T-helper 2 cell (primary cell): ENCODE measurements at regions not wholly inside any gene's neighbourhood (a gene's known extent, or its start where the extent isn't known, plus 50 kb on each side); places are given as distances from the start of the nearest gene placed in this dataset.
"Not testable (repeated sequence)": the region's sequence is repeated elsewhere in the genome, so short reads cannot be mapped to it uniquely, and the experiment has no call there.

Source experiments
- DNase-seq, 5 experiments: peaks; one replicate each; pipeline versions ENCODE4 v3.0.0 to v3.0.0-alpha.2; 2012 to 2022

DNA sequence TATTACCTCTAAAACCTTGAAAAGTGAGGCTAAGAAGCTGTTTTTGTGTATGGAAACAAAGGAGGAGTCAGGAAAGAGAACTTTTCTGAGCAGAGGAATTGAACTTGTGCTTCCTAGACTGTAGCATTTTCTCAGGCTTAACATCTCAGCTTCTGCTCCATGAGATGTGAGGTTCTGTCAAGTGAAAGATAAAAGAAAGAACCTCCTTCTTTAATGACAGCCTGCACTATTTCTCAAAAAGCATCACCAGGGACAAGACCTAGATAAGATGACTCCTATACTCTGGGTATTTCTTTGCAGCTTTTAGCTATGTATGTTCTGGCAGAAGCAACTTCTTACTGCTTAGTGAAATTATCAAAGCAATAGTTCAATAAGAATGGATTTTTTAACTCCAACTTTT is 87.6 kb upstream of the KCNQ5 start:
- DNase-seq: no peak

DNA sequence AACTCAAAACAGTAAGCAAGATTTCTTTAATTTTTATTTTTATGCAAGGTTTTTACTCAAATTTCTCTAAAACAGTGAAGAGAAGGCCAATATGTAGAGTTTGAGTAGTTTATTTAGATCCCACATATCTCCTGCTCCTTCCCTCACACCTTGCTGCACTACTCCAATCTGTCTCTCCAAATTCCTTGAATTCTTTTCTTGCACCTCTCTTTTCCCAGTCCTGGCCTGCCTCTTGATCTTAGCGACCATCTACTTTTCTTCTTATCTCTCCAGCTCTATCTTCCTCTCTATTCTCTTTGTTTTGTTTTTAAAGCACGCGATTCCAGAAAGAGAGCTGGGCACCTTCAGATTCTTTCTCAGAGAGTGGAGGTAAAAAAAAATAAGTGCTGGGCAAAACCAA is 86.7 kb upstream of the KCNQ5 start:
- DNase-seq: no peak

DNA sequence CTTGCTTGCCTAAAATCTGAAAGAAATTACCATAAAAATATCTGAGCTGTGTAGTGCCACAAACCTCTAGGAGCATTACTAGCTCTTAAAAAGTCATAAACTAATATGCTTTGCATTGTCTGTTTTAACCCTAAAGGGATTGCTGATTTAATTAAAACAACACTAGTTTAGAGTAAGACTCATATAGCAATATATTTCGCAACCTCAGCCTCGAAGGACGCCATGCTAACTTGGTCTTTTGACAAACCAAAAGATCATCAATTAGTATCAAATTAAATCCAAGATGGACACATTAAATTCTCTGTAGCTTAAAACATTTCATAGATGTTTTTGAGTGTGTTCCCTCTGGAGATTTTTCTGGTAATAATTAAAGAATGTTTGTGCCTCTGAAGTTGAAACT is 74.8 kb upstream of the KCNQ5 start:
- no peak for DNase-seq

DNA sequence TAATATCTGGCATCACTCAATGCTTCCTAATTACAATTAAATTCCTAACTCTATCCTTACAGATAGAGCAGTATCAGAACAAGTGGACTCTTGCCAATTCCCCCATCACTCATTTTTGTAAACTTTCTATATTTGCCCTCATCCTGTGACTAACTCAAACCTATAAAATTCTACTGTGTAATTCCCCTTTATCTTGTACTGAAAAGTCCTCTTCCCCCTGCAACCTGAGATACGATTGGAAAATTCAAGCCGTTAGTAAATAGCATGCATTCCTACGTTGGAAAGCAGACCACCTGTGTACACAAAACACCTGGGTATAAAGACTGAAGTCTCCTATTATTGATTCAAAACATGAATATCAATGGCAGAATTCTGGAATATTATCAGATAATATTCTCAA is 70.4 kb upstream of the KCNQ5 start:
- DNase-seq: no peak

DNA sequence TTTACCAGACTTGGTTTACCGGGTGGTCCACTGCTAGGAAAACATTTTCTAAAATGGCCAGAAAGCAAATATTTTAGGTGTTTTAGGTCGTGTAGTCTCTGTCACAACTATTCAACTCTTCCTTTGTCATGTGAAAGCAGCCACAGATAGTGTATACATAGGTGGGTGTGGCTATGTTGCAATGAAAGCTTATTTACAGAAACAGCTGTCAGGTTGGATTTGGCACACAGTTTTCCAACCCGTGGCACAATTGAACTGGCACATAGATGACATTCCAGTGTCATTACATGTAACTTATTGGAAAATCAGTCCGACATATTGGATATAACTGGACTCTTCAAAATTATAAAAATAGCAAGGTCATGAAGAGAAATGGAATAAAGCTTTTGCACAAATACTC is 68.9 kb upstream of the KCNQ5 start:
- no peak for DNase-seq

DNA sequence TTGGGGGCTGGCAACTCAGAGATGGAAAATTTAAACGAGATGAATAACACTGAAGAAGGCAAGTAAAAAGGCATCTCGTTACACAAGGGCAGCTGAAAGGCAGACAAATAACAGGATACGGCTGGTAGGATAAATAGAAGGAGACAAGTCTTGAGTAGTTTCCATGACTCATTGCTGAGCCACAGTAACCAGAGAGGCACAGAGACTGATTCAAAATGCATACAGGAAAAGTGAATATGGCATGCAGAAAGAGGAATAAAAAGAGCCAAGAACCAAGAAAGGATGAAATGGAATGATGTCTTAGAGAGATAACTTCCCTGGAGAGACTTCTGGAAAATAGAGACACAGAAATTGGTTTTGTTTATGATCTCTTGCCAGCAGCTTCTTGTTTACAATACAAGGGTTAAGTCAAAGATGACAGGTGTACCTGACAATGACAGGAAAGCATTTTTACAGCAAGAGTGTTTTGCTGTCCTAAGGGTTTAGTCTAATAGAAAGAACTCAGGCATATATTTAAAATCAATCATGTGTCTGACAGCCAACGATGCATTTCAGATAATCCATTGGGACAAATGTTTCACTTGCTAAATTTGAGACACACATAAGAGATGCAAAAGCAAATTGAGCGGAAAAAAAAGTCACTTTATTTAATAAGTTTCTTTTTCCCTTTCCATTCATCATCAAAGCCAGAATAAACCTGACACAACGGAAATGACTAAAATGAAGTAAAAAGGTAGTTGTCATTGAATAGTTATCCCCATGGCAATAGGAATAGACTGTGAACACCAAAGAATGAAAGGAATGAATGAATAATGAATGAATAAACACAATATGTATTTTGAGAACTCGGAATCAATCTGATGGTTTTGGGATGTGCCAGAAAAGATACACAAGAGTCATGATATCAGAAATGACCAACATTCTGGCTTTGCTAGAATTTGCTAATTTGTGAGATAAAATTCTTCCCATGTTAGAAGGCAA is 68.0 kb upstream of the KCNQ5 start:
- no peak for DNase-seq

DNA sequence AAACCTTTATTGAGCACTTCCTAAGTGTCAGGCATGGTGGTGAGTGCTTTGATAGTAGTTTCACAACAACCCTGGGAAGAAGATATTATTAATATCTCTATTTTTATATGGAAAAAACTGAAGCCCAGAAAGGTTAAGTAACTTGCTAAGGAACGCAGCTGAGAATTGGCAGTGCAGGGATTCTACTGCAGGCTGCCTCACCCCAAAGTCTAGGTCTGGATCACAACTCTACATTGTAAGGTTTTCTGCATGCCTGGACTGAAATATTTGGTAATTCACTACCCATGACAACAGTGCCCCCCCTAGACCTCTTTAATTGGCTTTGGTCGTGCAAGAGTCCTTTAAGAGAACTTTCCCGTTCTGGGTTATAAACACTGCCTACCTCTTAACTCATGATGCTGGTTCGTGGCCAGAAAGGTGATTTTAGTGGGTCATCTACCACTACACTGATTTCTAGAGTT is 67.1 kb upstream of the KCNQ5 start:
- no peak for DNase-seq

DNA sequence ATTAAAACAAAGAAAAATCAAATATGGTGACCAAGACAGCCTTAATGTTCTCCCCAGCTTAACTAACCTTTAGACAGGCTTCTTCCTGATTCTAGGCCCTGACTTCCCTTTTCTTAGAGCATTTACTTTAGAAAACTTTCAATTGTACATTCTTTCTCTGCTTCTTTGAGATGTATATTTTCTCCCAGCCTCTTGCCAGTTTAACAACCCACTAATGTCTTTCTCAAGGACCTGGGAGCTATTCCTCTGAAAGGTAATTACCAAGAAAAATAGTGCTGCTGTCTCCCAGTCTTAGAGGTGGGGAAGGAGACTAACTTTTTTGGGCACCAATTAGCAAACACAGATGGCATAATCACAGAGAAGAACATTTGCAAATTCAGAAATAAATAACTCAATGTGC is 62.8 kb upstream of the KCNQ5 start:
- no peak for DNase-seq

DNA sequence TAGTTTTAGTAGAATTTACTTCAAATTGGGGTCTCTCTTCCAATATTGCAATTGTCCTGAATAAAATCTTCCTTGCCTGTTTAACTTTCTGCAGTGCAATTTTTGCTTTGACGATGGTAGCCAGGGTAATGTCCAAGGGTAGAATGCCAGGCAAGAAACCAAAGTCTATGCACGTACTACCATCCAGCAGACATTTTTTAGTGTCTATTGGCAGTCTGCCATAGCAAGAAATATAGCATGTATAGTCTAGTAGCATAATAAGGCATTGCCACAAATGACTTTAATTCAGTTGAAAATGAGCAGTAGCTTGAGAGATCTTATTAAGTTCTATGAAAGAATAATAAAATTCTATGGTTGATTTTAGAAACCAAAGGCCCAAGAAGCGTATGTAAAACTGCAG is 62.3 kb upstream of the KCNQ5 start:
- no peak for DNase-seq

DNA sequence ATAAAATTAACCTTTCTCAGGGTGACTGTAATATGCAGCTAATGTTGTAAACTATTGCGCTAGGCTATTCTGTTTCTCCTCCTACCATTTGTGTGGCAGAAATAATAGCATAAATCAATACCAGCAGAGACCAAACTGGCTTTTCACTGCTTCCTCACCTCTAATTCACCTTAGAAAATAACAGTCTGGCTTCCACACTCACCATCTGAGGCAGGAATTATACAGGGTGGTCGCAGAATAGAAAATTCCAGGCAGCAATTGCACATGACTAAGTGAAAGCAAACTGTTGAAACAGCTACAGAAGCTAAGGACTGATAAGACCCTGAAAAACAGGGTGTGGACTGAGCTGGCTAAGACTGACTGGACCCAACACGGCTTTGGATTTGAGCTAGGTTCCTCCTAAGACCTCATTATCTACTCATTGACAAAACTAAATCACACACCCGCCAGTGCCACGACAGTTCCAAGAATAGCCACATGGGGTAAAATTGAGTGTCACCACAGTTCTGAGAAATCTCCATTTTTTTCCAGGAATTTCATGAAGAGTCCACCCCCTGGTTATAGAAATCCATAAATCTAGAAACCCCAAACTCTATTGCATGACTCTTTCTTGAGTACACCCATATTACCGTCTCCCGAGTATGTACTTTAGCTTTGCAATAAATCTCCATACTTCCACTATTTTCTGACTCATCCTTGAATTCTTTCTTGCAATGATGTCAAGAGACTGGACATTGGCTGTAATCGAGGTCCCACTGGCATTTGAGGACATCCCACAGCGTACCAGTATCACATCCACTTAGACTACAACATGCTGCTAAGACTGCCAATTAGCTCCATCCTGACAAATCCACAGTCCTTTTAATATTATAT is 60.9 kb upstream of the KCNQ5 start:
- no peak for DNase-seq

DNA sequence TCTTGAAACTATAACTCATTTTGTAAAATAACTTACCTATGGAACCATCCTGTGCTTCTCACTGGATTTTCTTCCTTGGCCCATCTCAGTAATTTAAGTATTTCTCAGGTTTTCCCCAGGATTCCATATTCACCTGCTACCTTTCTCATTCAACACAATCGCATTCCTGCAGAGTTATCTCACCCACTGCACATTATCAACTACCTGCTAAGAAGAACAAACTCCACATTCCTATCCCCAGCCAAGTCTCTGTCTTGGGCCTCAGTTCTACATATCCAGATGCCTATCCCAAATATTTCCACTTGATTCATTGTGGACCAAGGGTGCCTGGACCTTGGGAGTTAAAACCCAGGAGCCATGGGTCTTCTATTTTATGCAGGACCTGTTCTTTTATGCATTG is 60.2 kb upstream of the KCNQ5 start:
- no peak for DNase-seq

DNA sequence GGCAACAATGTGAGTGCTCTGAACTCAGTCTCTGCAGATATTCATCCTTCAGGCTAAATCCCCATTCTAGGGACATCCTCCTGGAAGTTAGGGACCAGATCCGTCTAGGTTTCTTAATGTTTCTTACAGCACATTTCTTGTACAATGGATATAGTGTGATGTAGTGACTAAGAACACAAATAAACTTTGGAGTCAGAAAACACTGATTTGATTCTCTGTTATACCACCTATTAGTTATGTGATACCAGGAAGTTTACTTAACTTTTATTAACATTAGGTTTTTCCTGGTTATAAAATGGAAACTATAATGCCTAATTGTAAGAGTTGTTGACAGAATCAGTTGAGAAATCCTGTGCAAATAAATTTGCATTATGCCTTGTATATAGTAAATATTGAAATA is 57.6 kb upstream of the KCNQ5 start:
- no peak for DNase-seq

DNA sequence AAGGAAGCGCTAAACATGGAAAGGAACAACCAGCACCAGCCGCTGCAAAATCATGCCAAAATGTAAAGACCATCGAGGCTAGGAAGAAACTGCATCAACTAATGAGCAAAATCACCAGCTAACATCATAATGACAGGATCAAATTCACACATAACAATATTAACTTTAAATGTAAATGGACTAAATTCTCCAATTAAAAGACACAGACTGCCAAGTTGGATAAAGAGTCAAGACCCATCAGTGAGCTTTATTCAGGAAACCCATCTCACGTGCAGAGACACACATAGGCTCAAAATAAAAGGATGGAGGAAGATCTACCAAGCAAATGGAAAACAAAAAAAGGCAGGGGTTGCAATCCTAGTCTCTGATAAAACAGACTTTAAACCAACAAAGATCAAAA is 49.9 kb upstream of the KCNQ5 start:
- not testable (repeated sequence) for DNase-seq
